Fibroblast of the aortic adventitia (primary cell): ENCODE measurements at regions not wholly inside any gene's neighbourhood (a gene's known extent, or its start where the extent isn't known, plus 50 kb on each side); places are given as distances from the start of the nearest gene placed in this dataset.
"Not testable (repeated sequence)": the region's sequence is repeated elsewhere in the genome, so short reads cannot be mapped to it uniquely, and the experiment has no call there.

ENCODE experiments used
- DNase-seq: peaks from one replicate; pipeline ENCODE4 v3.0.0-alpha.2; 2010; ENCODE audit warnings: low read depth
- H3K4me3 ChIP-seq: 2 replicates; pipeline ENCODE4 v1.5.1; 2011; ENCODE audit warnings: low read depth, mild to moderate bottlenecking, control low read depth, low read length, moderate library complexity
- CTCF ChIP-seq: IDR thresholded peaks from 2 replicates; pipeline ENCODE4 v1.5.1; 2011; ENCODE audit warnings: mild to moderate bottlenecking, low read length, control low read depth, inconsistent platforms; ENCODE audit not compliant: insufficient read depth

- DNase-seq: no peak
- no peak for TF ChIP-seq CTCF
- H3K4me3 ChIP-seq: no peak overlapping the region
These were observed 634.4 kb downstream of the GATA3 start for GRCh38 chr10:8688881-8689280.

GRCh38 chr10:8691498-8692017, 637.1 kb downstream of the GATA3 start:
- DNase-seq: no peak
- no peak overlapping the region for H3K4me3 ChIP-seq
- TF ChIP-seq CTCF: no peak

- H3K4me3 ChIP-seq, DNase-seq: not testable (repeated sequence)
These were observed 639.1 kb downstream of the GATA3 start for GRCh38 chr10:8693635-8694034.

GRCh38 chr10:8696746-8697145, 642.3 kb downstream of the GATA3 start:
- H3K4me3 ChIP-seq: no peak overlapping the region
- no peak for TF ChIP-seq CTCF
- no peak for DNase-seq

GRCh38 chr10:8700689-8701088, 646.2 kb downstream of the GATA3 start:
- H3K4me3 ChIP-seq: no peak overlapping the region
- TF ChIP-seq CTCF: no peak
- DNase-seq: no peak

GRCh38 chr10:8702181-8702580, 647.7 kb downstream of the GATA3 start:
- no peak for DNase-seq
- TF ChIP-seq CTCF: no peak
- no peak overlapping the region for H3K4me3 ChIP-seq

- TF ChIP-seq CTCF: no peak
- H3K4me3 ChIP-seq: no peak overlapping the region
- no peak for DNase-seq
These were observed 650.9 kb downstream of the GATA3 start for GRCh38 chr10:8705415-8705814.
